ENCODE measurements at regions not wholly inside any gene's neighbourhood (a gene's known extent, or its start where the extent isn't known, plus 50 kb on each side); places are given as distances from the start of the nearest gene placed in this dataset.
"Not testable (repeated sequence)": the region's sequence is repeated elsewhere in the genome, so short reads cannot be mapped to it uniquely, and the experiment has no call there.

GRCh38 chr3:80391573-80391972 lies 623.8 kb upstream of the ROBO1 start:
- no peak for DNase-seq (ENCODE audit: low read depth in 4 of 4, low spot score in 3 of 4)

- DNase-seq (ENCODE audit: low read depth in 4 of 4, low spot score in 3 of 4): no peak
Observed at GRCh38 chr3:80384811-80385210, 617.0 kb upstream of the ROBO1 start.

- no peak for DNase-seq (ENCODE audit: low read depth in 4 of 4, low spot score in 3 of 4)
Observed at GRCh38 chr3:80374423-80374822, 606.6 kb upstream of the ROBO1 start.

- no peak for DNase-seq (ENCODE audit: low read depth in 4 of 4, low spot score in 3 of 4)
Observed at GRCh38 chr3:80368616-80369015, 600.8 kb upstream of the ROBO1 start.

GRCh38 chr3:80366808-80367548 lies 599.2 kb upstream of the ROBO1 start:
- DNase-seq (ENCODE audit: low read depth in 4 of 4, low spot score in 3 of 4): no peak

GRCh38 chr3:80357761-80358160 lies 590.0 kb upstream of the ROBO1 start:
- DNase-seq (ENCODE audit: low read depth in 4 of 4, low spot score in 3 of 4): no peak

GRCh38 chr3:80355144-80355543 lies 587.3 kb upstream of the ROBO1 start:
- DNase-seq (ENCODE audit: low read depth in 4 of 4, low spot score in 3 of 4): no peak

- no peak for DNase-seq (ENCODE audit: low read depth in 4 of 4, low spot score in 3 of 4)
Observed at GRCh38 chr3:80351201-80351600, 583.4 kb upstream of the ROBO1 start.

- DNase-seq (ENCODE audit: low read depth in 4 of 4, low spot score in 3 of 4): no peak
Observed at GRCh38 chr3:80350771-80351170, 583.0 kb upstream of the ROBO1 start.

GRCh38 chr3:80338366-80338765 lies 570.6 kb upstream of the ROBO1 start:
- no peak for DNase-seq (ENCODE audit: low read depth in 4 of 4, low spot score in 3 of 4)

GRCh38 chr3:80334534-80334933 lies 566.7 kb upstream of the ROBO1 start:
- no peak for DNase-seq (ENCODE audit: low read depth in 4 of 4, low spot score in 3 of 4)

- DNase-seq (ENCODE audit: low read depth in 4 of 4, low spot score in 3 of 4): no peak
Observed at GRCh38 chr3:80331494-80332170, 563.8 kb upstream of the ROBO1 start.

- DNase-seq (ENCODE audit: low read depth in 4 of 4, low spot score in 3 of 4): not testable (repeated sequence)
Observed at GRCh38 chr3:80314541-80314940, 546.7 kb upstream of the ROBO1 start.

- no peak for DNase-seq (ENCODE audit: low read depth in 4 of 4, low spot score in 3 of 4)
Observed at GRCh38 chr3:80308637-80309036, 540.8 kb upstream of the ROBO1 start.

GRCh38 chr3:80307844-80308243 lies 540.0 kb upstream of the ROBO1 start:
- no peak for DNase-seq (ENCODE audit: low read depth in 4 of 4, low spot score in 3 of 4)

GRCh38 chr3:80297720-80298119 lies 529.9 kb upstream of the ROBO1 start:
- no peak for DNase-seq (ENCODE audit: low read depth in 4 of 4, low spot score in 3 of 4)

GRCh38 chr3:80285388-80285787 lies 517.6 kb upstream of the ROBO1 start:
- DNase-seq (ENCODE audit: low read depth in 4 of 4, low spot score in 3 of 4): peak in 1 of 4 donors; percentile 12

- DNase-seq (ENCODE audit: low read depth in 4 of 4, low spot score in 3 of 4): no peak
Observed at GRCh38 chr3:80283783-80284182, 516.0 kb upstream of the ROBO1 start.

- no peak for DNase-seq (ENCODE audit: low read depth in 4 of 4, low spot score in 3 of 4)
Observed at GRCh38 chr3:80278056-80278455, 510.3 kb upstream of the ROBO1 start.

GRCh38 chr3:80275120-80275519 lies 507.3 kb upstream of the ROBO1 start:
- DNase-seq (ENCODE audit: low read depth in 4 of 4, low spot score in 3 of 4): no peak

GRCh38 chr3:80263260-80263659 lies 495.5 kb upstream of the ROBO1 start:
- DNase-seq (ENCODE audit: low read depth in 4 of 4, low spot score in 3 of 4): no peak

GRCh38 chr3:80261082-80261481 lies 493.3 kb upstream of the ROBO1 start:
- DNase-seq (ENCODE audit: low read depth in 4 of 4, low spot score in 3 of 4): no peak

Measured in right renal pelvis (tissue), 4 donors.